ENCODE measurements at regions not wholly inside any gene's neighbourhood (a gene's known extent, or its start where the extent isn't known, plus 50 kb on each side); places are given as distances from the start of the nearest gene placed in this dataset.

GRCh38 chr1:4046836-4047461, 146.9 kb upstream of the C1orf174 start:
- DNase-seq = no peak

GRCh38 chr1:4047666-4048065, 147.6 kb upstream of the C1orf174 start:
- no peak for DNase-seq

GRCh38 chr1:4048076-4048475, 148.0 kb upstream of the C1orf174 start:
- DNase-seq = no peak

GRCh38 chr1:4048921-4049320, 148.8 kb upstream of the C1orf174 start:
- no peak for DNase-seq

- DNase-seq = no peak
Observed at GRCh38 chr1:4050998-4051397, 150.9 kb upstream of the C1orf174 start.

- DNase-seq = no peak
Observed at GRCh38 chr1:4052657-4053056, 152.6 kb upstream of the C1orf174 start.

- no peak for DNase-seq
Observed at GRCh38 chr1:4053160-4053748, 153.2 kb upstream of the C1orf174 start.

- DNase-seq = no peak
Observed at GRCh38 chr1:4053774-4054173, 153.7 kb upstream of the C1orf174 start.

- DNase-seq = no peak
Observed at GRCh38 chr1:4055294-4055967, 155.4 kb upstream of the C1orf174 start.

- DNase-seq = no peak
Observed at GRCh38 chr1:4056422-4056821, 156.3 kb upstream of the C1orf174 start.

GRCh38 chr1:4056989-4057388, 156.9 kb upstream of the C1orf174 start:
- DNase-seq = no peak

- no peak for DNase-seq
Observed at GRCh38 chr1:4057603-4058002, 157.5 kb upstream of the C1orf174 start.

- DNase-seq = no peak
Observed at GRCh38 chr1:4058122-4058521, 158.1 kb upstream of the C1orf174 start.

- no peak for DNase-seq
Observed at GRCh38 chr1:4058706-4059105, 158.6 kb upstream of the C1orf174 start.

- no peak for DNase-seq
Observed at GRCh38 chr1:4059270-4059669, 159.2 kb upstream of the C1orf174 start.

- DNase-seq = no peak
Observed at GRCh38 chr1:4060850-4061249, 160.8 kb upstream of the C1orf174 start.

- no peak for DNase-seq
Observed at GRCh38 chr1:4061521-4062031, 161.5 kb upstream of the C1orf174 start.

- no peak for DNase-seq
Observed at GRCh38 chr1:4062041-4062440, 162.0 kb upstream of the C1orf174 start.

GRCh38 chr1:4062560-4062959, 162.5 kb upstream of the C1orf174 start:
- no peak for DNase-seq

GRCh38 chr1:4062992-4063391, 162.9 kb upstream of the C1orf174 start:
- DNase-seq = no peak

GRCh38 chr1:4063516-4063915, 163.4 kb upstream of the C1orf174 start:
- no peak for DNase-seq

- no peak for DNase-seq
Observed at GRCh38 chr1:4064150-4064889, 164.2 kb upstream of the C1orf174 start.

- no peak for DNase-seq
Observed at GRCh38 chr1:4066860-4067599, 167.0 kb upstream of the C1orf174 start.

Measured in NCI-H187 treated with DMSO at 0.1 percent for 48 hours (cell line).